K562 (cell line): ENCODE measurements at regions not wholly inside any gene's neighbourhood (a gene's known extent, or its start where the extent isn't known, plus 50 kb on each side); places are given as distances from the start of the nearest gene placed in this dataset.

Experiments used
- JUND ChIP-seq, 2 experiments: IDR thresholded peaks; 2 replicates in 1 of 2; 3 replicates in 1 of 2; pipeline ENCODE4 v1.6.1; 2011; ENCODE audit warnings: borderline replicate concordance in 2 of 2, low read depth in 2 of 2, low read length in 2 of 2, improper control_type of control experiment in 1 of 2, missing biosample characterization in 1 of 2, missing genetic modification characterization in 1 of 2, missing genetic modification reagents in 1 of 2
- NR2C2 ChIP-seq, 2 experiments: fragments of 200-800 bp in 1 of 2; sonication (Bioruptor generic) in 1 of 2; sonication (generic) in 1 of 2; formaldehyde crosslinking in 1 of 2; IDR thresholded peaks; 2 replicates each; pipeline versions ENCODE4 v1.6.1 to v1.8.0; 2016 to 2022; ENCODE audit warnings: mild to moderate bottlenecking in 1 of 2, missing compliant biosample characterization in 1 of 2, missing genetic modification characterization in 1 of 2, missing genetic modification reagents in 1 of 2
- POLR2AphosphoS5 ChIP-seq: IDR thresholded peaks from 2 replicates; pipeline ENCODE4 v1.6.1; 2011; ENCODE audit warnings: mild to moderate bottlenecking, low read depth, low read length, moderate library complexity; ENCODE audit not compliant: control insufficient read depth, insufficient read depth
- TF ChIP-seq, protein P1 (sequence below), 3 experiments: IDR thresholded peaks in 2 of 3; conservative IDR thresholded peaks in 1 of 3; 2 replicates each; pipeline ENCODE4 v1.5.1; 2011 to 2012; ENCODE audit warnings: low read length in 3 of 3, mild to moderate bottlenecking in 3 of 3, control low read depth in 2 of 3, improper control_type of control experiment in 1 of 3, inconsistent platforms in 1 of 3, low read depth in 1 of 3, mixed read lengths in 1 of 3, moderate library complexity in 1 of 3; ENCODE audit not compliant: insufficient read depth in 2 of 3
- TF ChIP-seq, protein P2 (sequence below): sonication (generic); formaldehyde crosslinking; IDR thresholded peaks from 2 replicates; pipeline ENCODE4 v1.8.0; 2022; ENCODE audit warnings: mild to moderate bottlenecking, missing genetic modification reagents
- TF ChIP-seq, protein P3 (sequence below), 2 experiments: fragments of 450-650 bp in 1 of 2; sonication (generic) in 1 of 2; formaldehyde crosslinking in 1 of 2; IDR thresholded peaks in 1 of 2; conservative IDR thresholded peaks in 1 of 2; 2 replicates each; pipeline versions ENCODE4 v1.6.1 to v1.8.1; 2016 to 2023; ENCODE audit warnings: mild to moderate bottlenecking in 2 of 2, moderate library complexity in 2 of 2, inconsistent platforms in 1 of 2, missing genetic modification reagents in 1 of 2
- TF ChIP-seq, protein P4 (sequence below): sonication (generic); formaldehyde crosslinking; IDR thresholded peaks from 2 replicates; pipeline ENCODE4 v1.5.0; 2020; ENCODE audit warnings: missing genetic modification reagents

DNA sequence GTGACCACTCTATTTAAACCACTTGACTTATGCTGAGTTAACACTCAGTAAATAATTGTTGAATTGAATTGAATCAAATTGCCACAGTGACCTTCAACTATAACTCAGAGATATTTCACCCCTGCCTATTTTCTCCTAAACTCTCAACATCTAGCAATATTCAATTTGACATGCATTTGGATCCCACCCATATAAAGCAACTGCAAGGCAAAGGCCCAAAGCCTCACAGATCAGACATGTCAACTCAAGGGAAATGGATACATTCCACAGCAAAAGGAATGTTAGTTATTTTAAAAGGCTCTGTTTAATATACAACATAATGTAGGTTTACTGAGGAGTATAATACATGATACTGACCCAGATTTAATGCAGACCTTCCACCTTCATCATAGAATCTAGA is 107.4 kb downstream of the KCTD12 start:
- TF ChIP-seq, protein P1, sequence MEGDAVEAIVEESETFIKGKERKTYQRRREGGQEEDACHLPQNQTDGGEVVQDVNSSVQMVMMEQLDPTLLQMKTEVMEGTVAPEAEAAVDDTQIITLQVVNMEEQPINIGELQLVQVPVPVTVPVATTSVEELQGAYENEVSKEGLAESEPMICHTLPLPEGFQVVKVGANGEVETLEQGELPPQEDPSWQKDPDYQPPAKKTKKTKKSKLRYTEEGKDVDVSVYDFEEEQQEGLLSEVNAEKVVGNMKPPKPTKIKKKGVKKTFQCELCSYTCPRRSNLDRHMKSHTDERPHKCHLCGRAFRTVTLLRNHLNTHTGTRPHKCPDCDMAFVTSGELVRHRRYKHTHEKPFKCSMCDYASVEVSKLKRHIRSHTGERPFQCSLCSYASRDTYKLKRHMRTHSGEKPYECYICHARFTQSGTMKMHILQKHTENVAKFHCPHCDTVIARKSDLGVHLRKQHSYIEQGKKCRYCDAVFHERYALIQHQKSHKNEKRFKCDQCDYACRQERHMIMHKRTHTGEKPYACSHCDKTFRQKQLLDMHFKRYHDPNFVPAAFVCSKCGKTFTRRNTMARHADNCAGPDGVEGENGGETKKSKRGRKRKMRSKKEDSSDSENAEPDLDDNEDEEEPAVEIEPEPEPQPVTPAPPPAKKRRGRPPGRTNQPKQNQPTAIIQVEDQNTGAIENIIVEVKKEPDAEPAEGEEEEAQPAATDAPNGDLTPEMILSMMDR (IDR thresholded peaks at IDR 0.05 in 2 of 3, conservative IDR thresholded peaks at IDR 0.05 in 1 of 3; ENCODE audit: insufficient read depth in 2 of 3, low read depth in 1 of 3, low read length in 3 of 3): no peak
- no peak for TF ChIP-seq NR2C2 (CRISPR knock-in tag; IDR thresholded peaks at IDR 0.05)
- TF ChIP-seq NR2C2 (tag; IDR thresholded peaks at IDR 0.05): no peak
- TF ChIP-seq, protein P2, sequence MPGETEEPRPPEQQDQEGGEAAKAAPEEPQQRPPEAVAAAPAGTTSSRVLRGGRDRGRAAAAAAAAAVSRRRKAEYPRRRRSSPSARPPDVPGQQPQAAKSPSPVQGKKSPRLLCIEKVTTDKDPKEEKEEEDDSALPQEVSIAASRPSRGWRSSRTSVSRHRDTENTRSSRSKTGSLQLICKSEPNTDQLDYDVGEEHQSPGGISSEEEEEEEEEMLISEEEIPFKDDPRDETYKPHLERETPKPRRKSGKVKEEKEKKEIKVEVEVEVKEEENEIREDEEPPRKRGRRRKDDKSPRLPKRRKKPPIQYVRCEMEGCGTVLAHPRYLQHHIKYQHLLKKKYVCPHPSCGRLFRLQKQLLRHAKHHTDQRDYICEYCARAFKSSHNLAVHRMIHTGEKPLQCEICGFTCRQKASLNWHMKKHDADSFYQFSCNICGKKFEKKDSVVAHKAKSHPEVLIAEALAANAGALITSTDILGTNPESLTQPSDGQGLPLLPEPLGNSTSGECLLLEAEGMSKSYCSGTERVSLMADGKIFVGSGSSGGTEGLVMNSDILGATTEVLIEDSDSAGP (CRISPR knock-in tag): no peak
- TF ChIP-seq, protein P3, sequence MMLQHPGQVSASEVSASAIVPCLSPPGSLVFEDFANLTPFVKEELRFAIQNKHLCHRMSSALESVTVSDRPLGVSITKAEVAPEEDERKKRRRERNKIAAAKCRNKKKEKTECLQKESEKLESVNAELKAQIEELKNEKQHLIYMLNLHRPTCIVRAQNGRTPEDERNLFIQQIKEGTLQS (IDR thresholded peaks at IDR 0.05): no peak
- TF ChIP-seq, protein P3 (CRISPR knock-in tag; conservative IDR thresholded peaks at IDR 0.05): no peak
- no peak for TF ChIP-seq POLR2AphosphoS5
- no peak for TF ChIP-seq JUND (IDR thresholded peaks at IDR 0.05; ENCODE audit: borderline replicate concordance, low read depth, low read length)
- TF ChIP-seq JUND (tag; IDR thresholded peaks at IDR 0.05; ENCODE audit: borderline replicate concordance, low read depth, low read length): no peak
- TF ChIP-seq, protein P4, sequence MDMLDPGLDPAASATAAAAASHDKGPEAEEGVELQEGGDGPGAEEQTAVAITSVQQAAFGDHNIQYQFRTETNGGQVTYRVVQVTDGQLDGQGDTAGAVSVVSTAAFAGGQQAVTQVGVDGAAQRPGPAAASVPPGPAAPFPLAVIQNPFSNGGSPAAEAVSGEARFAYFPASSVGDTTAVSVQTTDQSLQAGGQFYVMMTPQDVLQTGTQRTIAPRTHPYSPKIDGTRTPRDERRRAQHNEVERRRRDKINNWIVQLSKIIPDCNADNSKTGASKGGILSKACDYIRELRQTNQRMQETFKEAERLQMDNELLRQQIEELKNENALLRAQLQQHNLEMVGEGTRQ (CRISPR knock-in tag): no peak
